T-cell (primary cell): ENCODE measurements at regions not wholly inside any gene's neighbourhood (a gene's known extent, or its start where the extent isn't known, plus 50 kb on each side); places are given as distances from the start of the nearest gene placed in this dataset.

Source experiments
- ATAC-seq, 4 experiments: fragments of 200-7000 bp in 3 of 4; fragments of 150-1000 bp in 1 of 4; cut with Tn5 transposase; replicated peaks in 1 of 4; 1 replicate in 3 of 4; 2 replicates in 1 of 4; pipeline ENCODE4 v1.10.0; 2021; ENCODE audit warnings: moderate library complexity in 3 of 4, mild to moderate bottlenecking in 2 of 4, moderate number of reproducible peaks in 1 of 4
- CTCF ChIA-PET, 2 donors: fragments of 300-600 bp; sonication (Branson Sonifier 250); formaldehyde crosslinking; loops; one replicate each; lab custom pipeline; 2022; ENCODE audit warnings: antibody characterized with exemption in 2 of 2; lab: Charles Lee
- POLR2A ChIA-PET, 2 donors: fragments of 300-600 bp; sonication (Branson Sonifier 250); formaldehyde crosslinking; loops; one replicate each; lab custom pipeline; 2022; ENCODE audit warnings: antibody characterized with exemption in 2 of 2; lab: Charles Lee
- DNase-seq, 35 experiments: peaks; one replicate each; pipeline versions ENCODE4 v3.0.0 to v3.0.0-alpha.2; 2013 to 2023
- H3K27ac ChIP-seq: one replicate; pipeline ENCODE4 v1.5.1; 2013; ENCODE audit warnings: low read length
- H3K27me3 ChIP-seq, 2 experiments: replicated peaks in 1 of 2; 1 replicate in 1 of 2; 2 replicates in 1 of 2; pipeline versions ENCODE4 v1.6.1 to v1.7.0; 2013; ENCODE audit warnings: low read length in 1 of 2, mixed read lengths in 1 of 2; ENCODE audit not compliant: control insufficient read depth in 2 of 2, insufficient read depth in 2 of 2; ENCODE audit errors: extremely low read depth in 1 of 2
- H3K36me3 ChIP-seq, 2 donors: 1 replicate in 1 of 2; 2 replicates in 1 of 2; pipeline versions ENCODE4 v1.6.1 to v1.7.0; 2013; ENCODE audit warnings: low read length in 1 of 2; ENCODE audit not compliant: control insufficient read depth in 2 of 2, insufficient read depth in 1 of 2; ENCODE audit errors: extremely low read depth in 1 of 2
- H3K4me1 ChIP-seq, 2 experiments: 1 replicate in 1 of 2; 2 replicates in 1 of 2; pipeline versions ENCODE4 v1.6.1 to v1.7.0; 2013; ENCODE audit warnings: low read length in 2 of 2, mixed read lengths in 1 of 2; ENCODE audit not compliant: insufficient read depth in 2 of 2, control insufficient read depth in 1 of 2; ENCODE audit errors: extremely low read depth in 1 of 2
- H3K4me3 ChIP-seq, 2 donors: 1 replicate in 1 of 2; 2 replicates in 1 of 2; pipeline versions ENCODE4 v1.5.1 to v1.7.0; 2013; ENCODE audit warnings: mild to moderate bottlenecking in 2 of 2, low read length in 1 of 2, moderate library complexity in 1 of 2; ENCODE audit not compliant: control insufficient read depth in 1 of 2; ENCODE audit errors: extremely low read depth in 1 of 2
- H3K9me3 ChIP-seq: 2 replicates; pipeline ENCODE4 v1.7.0; 2013
- H3K27ac Mint-ChIP-seq, 2 donors: one replicate each; pipeline ENCODE4 v1.8.0; 2020 to 2021; ENCODE audit warnings: mild to moderate bottlenecking in 2 of 2, mixed read lengths in 2 of 2
- H3K27me3 Mint-ChIP-seq, 2 donors: one replicate each; pipeline ENCODE4 v1.8.0; 2021 to 2022; ENCODE audit warnings: mixed read lengths in 2 of 2
- H3K36me3 Mint-ChIP-seq: one replicate; pipeline ENCODE4 v1.8.0; 2021; ENCODE audit warnings: mixed read lengths
- H3K4me1 Mint-ChIP-seq, 3 donors: one replicate each; pipeline ENCODE4 v1.8.0; 2020 to 2022; ENCODE audit warnings: mixed read lengths in 3 of 3, mild to moderate bottlenecking in 1 of 3
- H3K4me3 Mint-ChIP-seq, 3 donors: one replicate each; pipeline ENCODE4 v1.8.0; 2020 to 2022; ENCODE audit warnings: mild to moderate bottlenecking in 3 of 3, mixed read lengths in 3 of 3, moderate library complexity in 3 of 3
- H3K9me3 Mint-ChIP-seq, 3 donors: one replicate each; pipeline ENCODE4 v1.8.0; 2020 to 2022; ENCODE audit warnings: mixed read lengths in 3 of 3
- WGBS: methylation state at CpG from one replicate; pipeline ENCODE4 v1.1.5; 2013; ENCODE audit warnings: missing lambda C conversion rate; ENCODE audit not compliant: insufficient coverage; 5-methylcytosine and 5-hydroxymethylcytosine counted together

- Histone ChIP-seq H3K36me3 (no peaks in the 10 kb centered on the region), H3K4me3 (no peak overlapping the region), H3K9me3 (no peaks in the 10 kb centered on the region), H3K4me1 (peaks cover 4 to 18% of the 10 kb centered on the region in 2 experiments), H3K27ac (no peak overlapping the region), H3K27me3 (peaks cover 0 to 66% of the 10 kb centered on the region in 2 experiments)
- Mint-ChIP-seq H3K27me3 (peaks cover 3 to 25% of the 10 kb centered on the region in 2 donors), H3K4me3 (no peak overlapping the region), H3K9me3 (no peaks in the 10 kb centered on the region), H3K27ac (no peak overlapping the region), H3K4me1 (peaks cover 3 to 19% (median 11%) of the 10 kb centered on the region in 3 donors), H3K36me3 (no peaks in the 10 kb centered on the region)
- no peak for DNase-seq
- CTCF ChIA-PET: no interaction called here
- POLR2A ChIA-PET: no interaction called here
- ATAC-seq: no peak
- WGBS: 89% methylated on average over 9 of the region's 11 CpGs
Measured at GRCh38 chr16:85458968-85459367, 154.2 kb upstream of the GSE1 start.

- DNase-seq (no peak), ATAC-seq (no peak)
- Histone ChIP-seq H3K4me1 (peaks cover 4 to 17% of the 10 kb centered on the region in 2 experiments), H3K27ac (no peak overlapping the region), H3K27me3 (peaks cover 0 to 73% of the 10 kb centered on the region in 2 experiments), H3K36me3 (no peaks in the 10 kb centered on the region), H3K9me3 (no peaks in the 10 kb centered on the region), H3K4me3 (no peak overlapping the region)
- ChIA-PET POLR2A (no interaction called here), CTCF (no interaction called here)
- Mint-ChIP-seq H3K4me3 (no peak overlapping the region), H3K4me1 (peaks cover 3 to 17% (median 11%) of the 10 kb centered on the region in 3 donors), H3K9me3 (no peaks in the 10 kb centered on the region), H3K27ac (no peak overlapping the region), H3K36me3 (no peaks in the 10 kb centered on the region), H3K27me3 (peaks cover 3 to 32% of the 10 kb centered on the region in 2 donors)
- 87% methylated on average over 10 of the region's 12 CpGs for WGBS
Measured at GRCh38 chr16:85459529-85460251, 153.4 kb upstream of the GSE1 start.

- peaks cover 6 to 39% of the 10 kb centered on the region in 2 donors for H3K27me3 Mint-ChIP-seq
- DNase-seq (no peak), ATAC-seq (no peak)
- Histone ChIP-seq H3K27me3 (peaks cover 0 to 81% of the 10 kb centered on the region in 2 experiments), H3K4me1 (peaks cover 4 to 17% of the 10 kb centered on the region in 2 experiments), H3K27ac (no peak overlapping the region), H3K4me3 (no peak overlapping the region), H3K9me3 (no peaks in the 10 kb centered on the region), H3K36me3 (no peaks in the 10 kb centered on the region)
- no peaks in the 10 kb centered on the region for H3K9me3 Mint-ChIP-seq
- no peak overlapping the region for H3K27ac Mint-ChIP-seq
- peaks cover 3 to 11% (median 10%) of the 10 kb centered on the region in 3 donors for H3K4me1 Mint-ChIP-seq
- 84% methylated on average over 22 of the region's 24 CpGs for WGBS
- no peaks in the 10 kb centered on the region for H3K36me3 Mint-ChIP-seq
- H3K4me3 Mint-ChIP-seq: peak overlapping the region in 1 of 3 donors; percentile 24
- ChIA-PET POLR2A (no interaction called here), CTCF (interaction anchor here in 1 of 2 donors (0.6 kb wide), 1 partner anchor 31 kb away, joined by 3 read pairs; no protein-coding TSS in a partner anchor)
Measured at GRCh38 chr16:85460252-85461021, 152.7 kb upstream of the GSE1 start.

GRCh38 chr16:85461022-85461813 is 151.9 kb upstream of the GSE1 start:
- WGBS: 73% methylated on average over 6 of the region's 14 CpGs
- H3K27me3 Mint-ChIP-seq: peaks cover 10 to 43% of the 10 kb centered on the region in 2 donors
- peak overlapping the region in 1 of 3 donors; percentile 87 for H3K4me3 Mint-ChIP-seq
- Histone ChIP-seq H3K9me3 (no peaks in the 10 kb centered on the region), H3K4me1 (peaks cover 4 to 17% of the 10 kb centered on the region in 2 experiments), H3K27me3 (peaks cover 0 to 86% of the 10 kb centered on the region in 2 experiments), H3K36me3 (no peaks in the 10 kb centered on the region), H3K4me3 (peak overlapping the region in 1 of 2 donors; percentile 78), H3K27ac (no peak overlapping the region)
- ChIA-PET CTCF (no interaction called here), POLR2A (no interaction called here)
- H3K4me1 Mint-ChIP-seq: peaks cover 3 to 11% (median 10%) of the 10 kb centered on the region in 3 donors
- H3K9me3 Mint-ChIP-seq: no peaks in the 10 kb centered on the region
- H3K36me3 Mint-ChIP-seq: no peaks in the 10 kb centered on the region
- no peak overlapping the region for H3K27ac Mint-ChIP-seq
- ATAC-seq: no peak
- DNase-seq: no peak

GRCh38 chr16:85461814-85462713 is 151.1 kb upstream of the GSE1 start:
- peaks cover 4 to 17% of the 10 kb centered on the region in 2 experiments for H3K4me1 ChIP-seq
- ChIA-PET CTCF (no interaction called here), POLR2A (no interaction called here)
- H3K4me3 ChIP-seq: peak overlapping the region; percentile 34 to 78
- Mint-ChIP-seq H3K27me3 (peaks cover 10 to 43% of the 10 kb centered on the region in 2 donors), H3K4me3 (peak overlapping the region; percentile 68 to 87 (median 79)), H3K36me3 (no peaks in the 10 kb centered on the region), H3K9me3 (no peaks in the 10 kb centered on the region), H3K4me1 (peaks cover 3 to 11% (median 10%) of the 10 kb centered on the region in 3 donors), H3K27ac (no peak overlapping the region)
- H3K27ac ChIP-seq: no peak overlapping the region
- no peaks in the 10 kb centered on the region for H3K9me3 ChIP-seq
- H3K36me3 ChIP-seq: no peaks in the 10 kb centered on the region
- H3K27me3 ChIP-seq: peaks cover 0 to 84% of the 10 kb centered on the region in 2 experiments
- under 1% methylated on average over 24 of the region's 35 CpGs for WGBS
- ATAC-seq (peak; percentile 60 to 79 (median 70)), DNase-seq (peak in 22 of 35 experiments; percentile 10 to 54 (median 29))
